NCI-H2107 (cell line): ENCODE measurements at regions not wholly inside any gene's neighbourhood (a gene's known extent, or its start where the extent isn't known, plus 50 kb on each side); places are given as distances from the start of the nearest gene placed in this dataset.

Experiments
- DNase-seq: peaks from one replicate; lab custom pipeline; 2025; lab: John Stamatoyannopoulos, UW

GRCh38 chr11:128365044-128365443, 222.3 kb downstream of the ETS1 start:
- no peak for DNase-seq

DNA sequence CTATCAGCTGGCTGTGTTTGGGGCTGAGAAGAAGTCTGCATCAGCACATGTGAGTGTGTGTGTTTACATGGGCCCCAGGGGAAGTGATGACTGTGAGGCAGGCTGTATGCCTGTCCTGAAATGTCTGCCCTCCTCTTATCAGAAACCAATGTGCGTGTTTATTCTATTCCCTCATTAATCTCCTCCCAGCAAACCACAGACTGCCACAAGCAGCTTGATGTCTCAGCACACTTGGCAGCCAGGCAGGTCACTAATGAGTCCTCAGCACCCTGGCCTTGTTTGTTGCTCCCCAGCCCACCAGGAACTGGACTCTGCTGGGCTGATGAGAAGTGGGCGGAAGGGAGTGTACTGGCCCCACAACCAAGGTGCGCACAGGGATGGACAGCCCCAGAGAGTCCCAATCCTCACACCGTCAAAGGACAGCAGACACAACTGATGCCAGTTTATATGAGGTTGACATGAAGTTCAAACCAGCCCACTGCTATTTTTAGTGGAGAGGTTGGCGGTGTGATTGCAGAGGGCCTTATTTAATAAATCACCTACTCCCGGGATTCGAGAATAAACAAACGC, 225.8 kb downstream of the ETS1 start:
- no peak for DNase-seq

GRCh38 chr11:128359515-128359914, 227.8 kb downstream of the ETS1 start:
- DNase-seq: no peak

- no peak for DNase-seq
Observed at GRCh38 chr11:128357073-128357472, 230.3 kb downstream of the ETS1 start.

- no peak for DNase-seq
Observed at GRCh38 chr11:128355558-128355957, 231.8 kb downstream of the ETS1 start.

DNA sequence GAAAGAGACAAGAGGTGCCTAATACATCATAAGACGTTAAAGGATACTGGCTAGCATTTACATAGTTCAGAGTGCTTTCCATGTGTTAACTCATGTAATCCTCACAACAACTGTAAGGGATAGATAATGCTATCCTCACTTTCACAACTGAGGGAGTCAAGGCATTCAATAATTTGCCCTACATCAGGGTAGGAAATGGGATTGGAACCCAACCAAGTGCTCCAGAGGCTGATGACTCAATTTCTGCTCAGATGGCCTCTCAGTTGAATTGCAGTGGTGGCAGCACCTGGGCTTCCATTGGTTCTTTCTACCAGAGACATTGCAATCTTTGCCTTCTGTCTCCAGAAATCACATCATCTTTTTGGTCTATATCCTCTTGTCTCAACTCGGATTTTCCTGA, 232.9 kb downstream of the ETS1 start:
- DNase-seq: no peak

DNA sequence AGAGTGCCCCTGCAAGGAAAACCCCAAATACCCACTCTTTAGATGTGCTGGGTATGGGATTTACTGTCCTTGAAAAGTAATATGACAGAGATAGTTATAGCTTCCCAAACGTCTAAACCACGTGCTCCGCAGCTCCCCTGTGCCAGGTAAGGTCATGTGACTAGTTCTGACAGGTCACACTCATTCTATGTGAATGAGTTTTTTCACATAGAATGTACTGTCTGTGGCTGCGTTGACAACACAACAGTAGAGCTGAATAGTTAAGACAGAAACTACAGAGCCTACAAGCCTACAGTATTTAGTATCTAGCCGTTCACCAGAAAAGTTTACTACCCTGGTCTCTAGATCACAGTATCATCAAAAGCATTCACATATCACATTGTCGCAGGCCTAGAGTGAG, 236.2 kb downstream of the ETS1 start:
- DNase-seq: no peak

DNA sequence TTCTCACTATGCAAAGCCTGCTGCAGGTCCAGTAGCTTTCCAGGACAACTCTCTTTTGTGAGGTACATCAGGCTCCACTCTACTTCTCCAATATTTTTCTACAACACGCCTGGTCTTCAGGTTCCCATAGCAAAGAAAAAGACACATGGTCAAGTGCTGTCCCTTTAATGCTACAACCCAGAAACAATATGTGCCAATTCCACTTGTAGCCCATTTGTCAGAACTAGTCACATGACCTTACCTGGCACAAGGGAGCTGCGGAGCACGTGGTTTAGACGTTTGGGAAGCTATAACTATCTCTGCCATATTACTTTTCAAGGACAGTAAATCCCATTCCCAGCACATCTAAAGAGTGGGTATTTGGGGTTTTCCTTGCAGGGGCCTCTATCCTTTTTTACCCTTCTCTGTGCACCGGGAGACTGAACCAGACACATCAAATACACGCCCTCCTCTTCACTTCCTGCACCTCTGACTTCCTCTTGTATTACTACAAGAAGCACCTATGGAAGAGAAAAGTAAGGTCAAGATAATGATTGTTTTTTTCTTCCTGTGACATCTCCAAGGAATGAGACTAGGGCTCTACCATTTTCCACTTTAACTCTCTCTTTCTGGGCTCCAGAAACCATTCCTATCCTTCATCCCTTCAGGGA, 237.6 kb downstream of the ETS1 start:
- no peak for DNase-seq

- DNase-seq: no peak
Observed at GRCh38 chr11:128346804-128347203, 240.6 kb downstream of the ETS1 start.

DNA sequence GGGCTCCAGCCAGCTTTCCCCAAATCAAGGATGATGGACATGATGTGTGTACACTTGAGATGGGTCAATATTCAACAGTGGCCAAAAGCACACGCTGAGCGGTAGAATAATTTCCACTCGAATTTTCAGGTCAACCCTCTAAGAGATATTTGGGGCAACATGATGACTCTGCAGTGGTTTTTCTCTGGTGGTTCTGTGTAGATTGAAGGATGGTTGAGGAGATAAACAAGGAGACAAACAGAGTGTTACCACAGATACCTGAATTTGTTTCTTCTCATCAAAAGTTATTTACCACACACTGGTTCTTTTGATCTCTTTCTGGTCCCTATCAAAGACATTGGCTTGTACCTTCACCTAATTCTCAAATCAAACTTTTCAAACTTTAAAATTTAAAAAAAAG, 242.0 kb downstream of the ETS1 start:
- no peak for DNase-seq

DNA sequence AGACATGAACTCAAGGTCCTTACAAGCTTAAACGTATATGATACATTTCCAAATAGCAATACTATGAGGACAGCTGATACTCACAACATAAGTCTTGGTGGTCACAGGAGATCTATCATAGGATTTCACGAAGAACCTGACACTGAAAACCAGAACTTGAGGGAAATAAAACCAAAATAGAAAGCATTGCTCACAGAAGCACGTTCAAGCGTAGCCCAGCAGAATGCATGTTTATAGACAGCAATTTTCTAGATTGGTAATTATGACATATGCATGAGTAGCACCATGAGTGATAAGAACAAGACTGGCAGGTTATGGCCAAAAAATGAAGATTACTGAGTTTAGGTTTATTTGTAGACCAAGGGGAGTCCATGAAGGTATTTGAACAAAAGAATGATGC, 243.5 kb downstream of the ETS1 start:
- DNase-seq: no peak

GRCh38 chr11:128343135-128343514, 244.2 kb downstream of the ETS1 start:
- DNase-seq: no peak

DNA sequence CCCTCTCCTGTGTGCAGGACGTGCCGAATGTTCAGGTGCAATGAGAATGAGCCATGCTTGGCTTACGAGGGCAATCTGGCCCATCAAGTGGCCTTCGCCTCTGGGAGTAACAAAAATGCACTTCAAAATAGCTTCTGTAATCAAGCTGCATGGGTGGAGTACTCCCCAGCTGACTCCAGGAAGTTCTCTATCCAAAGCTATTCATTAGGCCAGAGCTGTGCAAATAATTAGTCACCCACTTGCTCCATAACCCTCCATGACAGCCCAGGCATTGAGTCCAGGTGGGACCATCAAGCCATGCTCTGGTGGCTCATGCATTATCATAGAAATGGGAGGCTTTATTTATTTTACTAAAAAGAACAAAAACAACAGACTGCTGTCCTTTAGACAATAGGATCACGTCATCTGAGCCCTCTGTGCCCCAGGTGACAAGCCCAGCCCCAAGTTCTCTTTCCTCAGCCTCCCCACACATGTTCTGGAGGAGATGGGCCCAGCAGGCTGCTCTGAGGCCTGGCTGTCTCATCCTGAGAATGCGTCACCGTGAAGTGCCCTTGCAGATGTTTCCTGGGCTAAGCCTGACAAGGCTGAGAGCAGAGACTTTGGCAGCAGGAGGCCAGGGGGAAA, 244.7 kb downstream of the ETS1 start:
- DNase-seq: peak; percentile 61

GRCh38 chr11:128341280-128342248, 245.8 kb downstream of the ETS1 start:
- no peak for DNase-seq

GRCh38 chr11:128339792-128340191, 247.6 kb downstream of the ETS1 start:
- DNase-seq: no peak

- no peak for DNase-seq
Observed at GRCh38 chr11:128338811-128339210, 248.5 kb downstream of the ETS1 start.

- no peak for DNase-seq
Observed at GRCh38 chr11:128336203-128336602, 251.2 kb downstream of the ETS1 start.

DNA sequence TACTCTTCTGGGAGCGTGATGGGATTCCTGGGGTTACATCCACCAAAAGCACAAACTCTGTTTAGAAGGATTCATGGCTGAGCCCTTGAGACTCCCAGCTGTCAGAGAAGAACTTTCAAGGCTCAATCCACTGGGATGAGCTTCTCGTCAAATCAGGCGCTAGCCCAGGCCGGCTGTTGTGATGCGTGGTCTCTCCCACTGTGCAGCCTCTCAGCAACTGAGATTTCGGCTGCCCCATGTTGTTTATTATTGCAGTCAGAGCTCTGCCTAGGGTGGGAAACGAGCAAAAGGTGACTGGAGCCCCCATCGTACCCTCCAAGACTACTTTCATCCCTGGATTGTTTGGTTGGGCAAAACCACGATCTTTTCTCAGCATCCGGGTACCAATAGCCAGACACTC, 251.6 kb downstream of the ETS1 start:
- DNase-seq: no peak

GRCh38 chr11:128334311-128335044, 252.9 kb downstream of the ETS1 start:
- DNase-seq: no peak

GRCh38 chr11:128331317-128331716, 256.0 kb downstream of the ETS1 start:
- DNase-seq: no peak

DNA sequence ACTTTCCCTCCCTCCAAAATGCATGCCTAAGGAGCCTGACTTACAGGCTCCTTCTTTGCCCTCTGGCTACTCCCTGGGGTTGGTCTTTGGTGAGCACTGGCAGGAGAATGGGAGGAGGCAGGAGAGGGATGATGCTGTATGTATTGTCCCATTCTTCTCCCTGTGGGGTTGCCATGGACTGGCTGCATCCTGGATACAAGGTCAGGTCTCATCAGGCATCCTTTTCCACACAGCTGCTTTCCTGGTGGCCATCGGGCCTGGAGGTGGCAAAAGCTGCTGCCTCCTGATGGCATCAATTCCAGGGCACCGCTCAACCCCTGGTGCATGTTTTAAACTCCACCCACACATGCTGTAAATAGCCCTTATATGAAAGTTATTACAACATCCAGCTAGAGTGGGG, 257.2 kb downstream of the ETS1 start:
- no peak for DNase-seq
